Activated CD8-positive, alpha-beta memory T cell treated with anti-CD3 and anti-CD28 coated beads for 36 hours (primary cell): ENCODE measurements at regions not wholly inside any gene's neighbourhood (a gene's known extent, or its start where the extent isn't known, plus 50 kb on each side); places are given as distances from the start of the nearest gene placed in this dataset.

Experiments
- CTCF ChIA-PET: fragments of 350-600 bp; sonication (Branson Sonifier 250); formaldehyde crosslinking; loops from one replicate; lab custom pipeline; 2021; ENCODE audit warnings: antibody characterized with exemption; lab: Charles Lee
- POLR2A ChIA-PET: fragments of 350-600 bp; sonication (Branson Sonifier 250); formaldehyde crosslinking; loops from one replicate; lab custom pipeline; 2021; ENCODE audit warnings: antibody characterized with exemption; lab: Charles Lee

DNA sequence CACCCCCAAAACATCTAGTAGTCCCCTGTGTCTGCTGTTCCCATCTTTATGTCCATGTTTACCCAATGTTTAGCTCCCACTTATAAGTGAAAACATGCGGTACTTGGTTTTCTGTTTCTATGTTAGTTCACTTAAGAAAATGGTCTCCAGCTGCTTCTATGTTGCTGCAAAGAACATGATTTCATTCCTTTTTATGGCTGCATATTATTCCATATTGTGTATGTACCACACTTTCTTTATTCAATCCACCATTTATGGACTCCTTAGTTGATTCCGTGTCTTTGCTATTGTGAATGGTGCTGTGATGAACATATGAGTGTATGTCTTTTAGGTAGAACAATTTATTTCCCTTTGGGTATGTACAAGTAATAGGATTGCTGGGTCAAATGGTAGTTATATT is 51.2 kb downstream of the GRK7 start:
- POLR2A ChIA-PET = no interaction called here
- CTCF ChIA-PET = no interaction called here

DNA sequence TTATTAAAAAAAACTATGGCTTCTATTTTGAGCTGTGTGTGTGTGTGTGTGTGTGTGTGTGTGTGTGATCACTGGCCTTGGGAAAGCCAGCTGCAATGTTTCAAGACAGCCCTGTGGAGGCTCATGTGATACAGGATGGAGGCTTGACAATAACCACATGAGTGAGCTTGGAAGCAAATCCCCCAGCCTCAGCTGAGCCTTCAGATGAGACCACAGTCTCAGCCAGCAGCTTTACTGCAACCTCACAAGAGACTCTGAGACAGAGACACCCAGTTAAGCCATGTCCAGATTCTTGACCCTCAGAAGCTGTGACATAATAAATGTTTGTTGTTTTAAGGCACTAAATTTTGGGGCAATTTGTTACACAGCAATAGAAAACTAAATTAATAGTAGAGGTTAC is 52.5 kb downstream of the GRK7 start:
- CTCF ChIA-PET = no interaction called here
- POLR2A ChIA-PET = no interaction called here

DNA sequence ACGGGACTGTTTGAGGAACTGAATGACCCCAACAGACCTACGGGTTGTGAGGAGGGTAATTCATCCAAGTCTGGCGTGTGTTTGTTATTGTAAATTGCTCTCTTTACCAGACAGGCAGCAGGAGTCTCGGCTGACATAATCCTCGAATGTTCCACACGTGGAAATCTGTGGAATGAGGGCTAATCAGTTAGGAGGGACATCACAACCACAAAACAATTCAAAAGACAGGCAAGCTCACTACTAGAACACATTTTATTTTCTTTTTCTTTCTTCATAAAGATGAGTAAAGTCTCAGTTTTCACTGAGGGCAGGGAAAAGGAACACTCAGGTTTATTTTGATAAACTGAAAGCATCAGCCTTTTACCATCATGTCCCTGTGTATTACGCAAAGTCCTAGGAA is 53.8 kb downstream of the GRK7 start:
- ChIA-PET CTCF (interaction anchor here (0.9 kb wide), 1 partner anchor 78 kb away, joined by 3 read pairs; no protein-coding TSS in a partner anchor), POLR2A (no interaction called here)

DNA sequence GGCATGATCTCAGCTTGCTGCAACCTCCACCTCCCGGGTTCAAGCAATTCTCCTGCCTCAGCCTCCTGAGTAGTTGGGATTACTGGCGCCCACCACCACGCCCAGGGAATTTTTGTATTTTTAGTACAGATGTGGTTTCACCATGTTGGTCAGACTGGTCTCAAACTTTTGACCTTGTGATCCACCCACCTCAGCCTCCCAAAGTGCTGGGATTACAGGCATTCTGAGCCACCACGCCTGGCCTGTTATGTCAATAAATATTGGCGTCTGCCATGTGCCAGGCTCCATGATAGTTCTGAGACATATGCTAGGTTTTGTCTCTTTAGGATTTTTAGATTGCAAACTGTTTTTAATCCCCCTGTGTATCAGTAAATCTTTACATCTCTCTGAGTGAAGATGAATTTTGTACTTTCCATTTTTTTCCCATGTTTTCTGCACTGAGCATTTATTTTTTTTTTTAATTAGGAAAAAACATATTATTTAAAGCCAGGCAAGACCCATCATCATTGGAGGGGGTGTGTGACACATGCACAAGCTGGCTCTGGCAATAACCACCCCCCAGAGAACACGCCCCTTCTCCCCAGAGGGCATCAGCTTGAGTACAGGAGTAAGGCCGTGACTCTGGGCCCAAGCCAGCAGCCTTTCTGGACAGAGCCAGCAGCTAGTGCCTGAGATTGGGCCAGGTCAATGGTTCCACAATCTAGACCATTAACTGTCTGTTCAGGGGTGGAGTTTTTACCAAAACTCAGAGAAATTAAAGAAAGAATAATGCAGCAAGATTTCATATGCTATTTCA is 51.0 kb upstream of the ATP1B3 start:
- ChIA-PET CTCF (interaction anchor here (0.6 kb wide), 1 partner anchor 12 kb away, joined by 4 read pairs; no protein-coding TSS in a partner anchor), POLR2A (no interaction called here)
